ENCODE measurements at regions not wholly inside any gene's neighbourhood (a gene's known extent, or its start where the extent isn't known, plus 50 kb on each side); places are given as distances from the start of the nearest gene placed in this dataset.

DNA sequence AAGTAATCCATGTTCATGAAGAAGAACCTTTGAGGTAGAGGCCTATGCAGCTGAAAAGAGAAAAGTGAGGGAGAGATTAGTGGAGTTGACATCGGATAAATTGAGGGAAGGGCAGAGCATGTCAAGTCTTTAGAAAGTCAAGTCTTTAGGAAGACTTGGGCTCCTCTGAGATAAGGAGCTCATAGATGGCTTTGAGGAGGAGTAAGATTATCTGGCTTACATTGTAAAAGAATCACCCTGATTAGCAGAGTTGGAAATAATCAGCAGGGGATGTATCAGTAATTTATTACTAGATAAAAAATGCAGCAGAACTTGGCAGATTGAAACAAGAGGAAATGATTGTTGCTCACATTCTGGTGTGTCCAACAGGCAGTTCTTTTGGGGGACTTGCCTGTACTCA lies 727.2 kb upstream of the WWC1 start:
- Histone ChIP-seq H3K27ac (ENCODE audit: low read length in 2 of 2) (no peak overlapping the region), H3K4me1 (ENCODE audit: control insufficient read depth in 2 of 2, insufficient read depth in 2 of 2, low read length in 2 of 2) (no peaks in the 10 kb centered on the region), H3K4me3 (ENCODE audit: control extremely low read depth in 1 of 5, extremely low read depth in 1 of 5, insufficient read depth in 1 of 5, low read depth in 2 of 5, low read length in 4 of 5) (no peak overlapping the region), H4K20me1 (ENCODE audit: control insufficient read depth, insufficient read depth, low read length, poor library complexity, severe bottlenecking) (no peaks in the 10 kb centered on the region), H3K36me3 (replicated peaks in 1 of 2; ENCODE audit: control extremely low read depth in 1 of 2, control insufficient read depth in 1 of 2, extremely low read depth in 1 of 2, insufficient read depth in 2 of 2, low read length in 1 of 2) (no peaks in the 10 kb centered on the region), H3K79me2 (ENCODE audit: control insufficient read depth, insufficient read depth, low read length) (no peaks in the 10 kb centered on the region), H2AFZ (ENCODE audit: insufficient read depth, low read depth, low read length, poor library complexity, severe bottlenecking) (no peak overlapping the region), H3K4me2 (replicated peaks; ENCODE audit: low read depth, low read length, poor library complexity, severe bottlenecking) (no peak overlapping the region), H3K9ac (ENCODE audit: low read length) (no peak overlapping the region), H3K9me3 (ENCODE audit: control extremely low read depth in 1 of 3, control insufficient read depth in 2 of 3, insufficient read depth in 1 of 3, low read length in 2 of 3) (no peaks in the 10 kb centered on the region), H3K27me3 (replicated peaks in 1 of 4; ENCODE audit: control extremely low read depth in 1 of 4, control insufficient read depth in 3 of 4, insufficient read depth in 4 of 4, low read length in 3 of 4) (no peaks in the 10 kb centered on the region)
- ATAC-seq (ENCODE audit: low read depth): no peak
- no peak for DNase-seq
- 92% methylated on average over 1 of the region's 1 CpG for WGBS (ENCODE audit: insufficient coverage)
- ChIA-PET CTCF (no interaction called here), POLR2A (no interaction called here)
- intact Hi-C loops (cut with micrococcal nuclease): no loop called here
- Mint-ChIP-seq H3K27ac (no peak overlapping the region), H3K9me3 (ENCODE audit: insufficient read depth) (no peaks in the 10 kb centered on the region), H3K4me1 (no peaks in the 10 kb centered on the region), H3K4me3 (no peak overlapping the region), H3K27me3 (no peaks in the 10 kb centered on the region)
- no peak for TF ChIP-seq CTCF (IDR thresholded peaks at IDR 0.05)
- TF ChIP-seq EZH2 (IDR thresholded peaks at IDR 0.05; ENCODE audit: borderline replicate concordance, insufficient read depth, low read depth, low read length, poor library complexity, severe bottlenecking): no peak

- WGBS (ENCODE audit: insufficient coverage): no CpG with 5 or more reads among the region's 8 CpGs
- Histone ChIP-seq H3K9me3 (ENCODE audit: control extremely low read depth in 1 of 3, control insufficient read depth in 2 of 3, insufficient read depth in 1 of 3, low read length in 2 of 3) (no peaks in the 10 kb centered on the region), H3K9ac (ENCODE audit: low read length) (no peak overlapping the region), H3K27ac (ENCODE audit: low read length in 2 of 2) (no peak overlapping the region), H3K36me3 (replicated peaks in 1 of 2; ENCODE audit: control extremely low read depth in 1 of 2, control insufficient read depth in 1 of 2, extremely low read depth in 1 of 2, insufficient read depth in 2 of 2, low read length in 1 of 2) (no peaks in the 10 kb centered on the region), H3K4me3 (ENCODE audit: control extremely low read depth in 1 of 5, extremely low read depth in 1 of 5, insufficient read depth in 1 of 5, low read depth in 2 of 5, low read length in 4 of 5) (no peak overlapping the region), H3K27me3 (replicated peaks in 1 of 4; ENCODE audit: control extremely low read depth in 1 of 4, control insufficient read depth in 3 of 4, insufficient read depth in 4 of 4, low read length in 3 of 4) (no peaks in the 10 kb centered on the region), H3K4me2 (replicated peaks; ENCODE audit: low read depth, low read length, poor library complexity, severe bottlenecking) (no peak overlapping the region), H3K4me1 (ENCODE audit: control insufficient read depth in 2 of 2, insufficient read depth in 2 of 2, low read length in 2 of 2) (no peaks in the 10 kb centered on the region), H3K79me2 (ENCODE audit: control insufficient read depth, insufficient read depth, low read length) (no peaks in the 10 kb centered on the region), H4K20me1 (ENCODE audit: control insufficient read depth, insufficient read depth, low read length, poor library complexity, severe bottlenecking) (no peaks in the 10 kb centered on the region), H2AFZ (ENCODE audit: insufficient read depth, low read depth, low read length, poor library complexity, severe bottlenecking) (no peak overlapping the region)
- no peaks in the 10 kb centered on the region for H3K27me3 Mint-ChIP-seq
- H3K9me3 Mint-ChIP-seq (ENCODE audit: insufficient read depth): no peaks in the 10 kb centered on the region
- CTCF ChIA-PET: interaction anchor here (0.7 kb wide), 1 partner anchor 16 kb away, joined by 4 read pairs; no protein-coding TSS in a partner anchor
- DNase-seq: no peak
- no peak overlapping the region for H3K4me3 Mint-ChIP-seq
- POLR2A ChIA-PET: no interaction called here
- no peak for ATAC-seq (ENCODE audit: low read depth)
- H3K27ac Mint-ChIP-seq: no peak overlapping the region
- intact Hi-C loops (cut with micrococcal nuclease): no loop called here
- TF ChIP-seq CTCF (IDR thresholded peaks at IDR 0.05) (no peak), EZH2 (IDR thresholded peaks at IDR 0.05; ENCODE audit: borderline replicate concordance, insufficient read depth, low read depth, low read length, poor library complexity, severe bottlenecking) (no peak)
- no peaks in the 10 kb centered on the region for H3K4me1 Mint-ChIP-seq
These were observed 726.1 kb upstream of the WWC1 start for GRCh38 chr5:167565189-167565954.
